Right atrium auricular region (tissue), 2 donors: ENCODE measurements at regions not wholly inside any gene's neighbourhood (a gene's known extent, or its start where the extent isn't known, plus 50 kb on each side); places are given as distances from the start of the nearest gene placed in this dataset.
A peak's percentile ranks its signal among the peaks of the same experiment; 100 is the strongest.

ENCODE experiments used
- DNase-seq: peaks from one replicate; pipeline ENCODE4 v3.0.0-alpha.2; 2019; ENCODE audit warnings: low spot score
- H3K27ac ChIP-seq, 2 donors: fragments of 200-600 bp; sonication (generic); 1 replicate in 1 of 2; 2 replicates in 1 of 2; pipeline ENCODE4 v1.5.1; 2016 to 2019
- H3K27me3 ChIP-seq, 2 donors: fragments of 200-600 bp; sonication (generic); one replicate each; pipeline versions ENCODE4 v1.5.1 to v1.6.0; 2017 to 2019
- H3K36me3 ChIP-seq: fragments of 200-600 bp; sonication (generic); one replicate; pipeline ENCODE4 v1.5.1; 2016
- H3K4me1 ChIP-seq, 2 donors: fragments of 200-600 bp; sonication (generic); one replicate each; pipeline versions ENCODE4 v1.5.1 to v1.6.0; 2017 to 2019
- H3K4me3 ChIP-seq, 2 donors: fragments of 200-600 bp; sonication (generic); 1 replicate in 1 of 2; 2 replicates in 1 of 2; pipeline ENCODE4 v1.5.1; 2017 to 2019; ENCODE audit warnings: mild to moderate bottlenecking in 1 of 2, moderate library complexity in 1 of 2
- H3K9me3 ChIP-seq, 2 donors: fragments of 200-600 bp; sonication (generic); one replicate each; pipeline ENCODE4 v1.5.1; 2019
- CTCF ChIP-seq, 2 donors: fragments of 200-600 bp; sonication (generic); IDR thresholded peaks; one replicate each; pipeline ENCODE4 v1.5.1; 2019; ENCODE audit warnings: antibody characterized with exemption in 2 of 2

- no peak for TF ChIP-seq CTCF (IDR thresholded peaks at IDR 0.05)
- H3K9me3 ChIP-seq, result no peaks in the 10 kb centered on the region
- H3K4me1 ChIP-seq, result peaks cover 0 to 17% of the 10 kb centered on the region in 2 donors
- DNase-seq, result peak; percentile 65
- no peaks in the 10 kb centered on the region for H3K36me3 ChIP-seq
- no peak overlapping the region for H3K4me3 ChIP-seq
- no peaks in the 10 kb centered on the region for H3K27me3 ChIP-seq
- peak overlapping the region; percentile 10 to 16 for H3K27ac ChIP-seq
These were observed 98.8 kb upstream of the BMPER start for GRCh38 chr7:33806298-33807154.

DNA sequence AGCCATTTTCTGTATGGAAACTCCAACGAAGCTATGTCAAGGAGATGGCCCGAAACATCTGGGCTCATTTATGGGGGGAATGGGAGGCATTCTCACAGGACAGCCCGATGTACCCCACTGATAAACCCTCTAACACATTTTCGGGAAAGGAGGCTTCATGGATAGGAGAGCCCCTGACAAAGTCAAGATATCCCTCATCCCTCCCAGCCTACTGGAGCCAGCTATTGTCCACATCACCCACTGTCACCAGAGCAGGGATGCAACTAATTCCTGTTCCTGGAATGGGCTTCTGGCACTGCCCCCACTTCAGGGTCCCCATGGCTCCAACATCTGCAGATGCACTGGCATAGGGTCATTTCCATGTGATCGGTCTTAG lies 98.2 kb upstream of the BMPER start:
- no peak for DNase-seq
- no peak overlapping the region for H3K4me3 ChIP-seq
- no peak for TF ChIP-seq CTCF (IDR thresholded peaks at IDR 0.05)
- H3K27ac ChIP-seq, result peak overlapping the region; percentile 10 to 16
- H3K27me3 ChIP-seq, result no peaks in the 10 kb centered on the region
- H3K4me1 ChIP-seq, result peaks cover 0 to 17% of the 10 kb centered on the region in 2 donors
- H3K36me3 ChIP-seq, result no peaks in the 10 kb centered on the region
- no peaks in the 10 kb centered on the region for H3K9me3 ChIP-seq

GRCh38 chr7:33807779-33808482 lies 97.4 kb upstream of the BMPER start:
- Histone ChIP-seq H3K27ac (no peak overlapping the region), H3K9me3 (no peaks in the 10 kb centered on the region), H3K36me3 (no peaks in the 10 kb centered on the region), H3K4me3 (no peak overlapping the region), H3K27me3 (no peaks in the 10 kb centered on the region), H3K4me1 (peaks cover 0 to 17% of the 10 kb centered on the region in 2 donors)
- DNase-seq, result no peak
- peak in 1 of 2 donors; percentile 12 for TF ChIP-seq CTCF (IDR thresholded peaks at IDR 0.05)

DNA sequence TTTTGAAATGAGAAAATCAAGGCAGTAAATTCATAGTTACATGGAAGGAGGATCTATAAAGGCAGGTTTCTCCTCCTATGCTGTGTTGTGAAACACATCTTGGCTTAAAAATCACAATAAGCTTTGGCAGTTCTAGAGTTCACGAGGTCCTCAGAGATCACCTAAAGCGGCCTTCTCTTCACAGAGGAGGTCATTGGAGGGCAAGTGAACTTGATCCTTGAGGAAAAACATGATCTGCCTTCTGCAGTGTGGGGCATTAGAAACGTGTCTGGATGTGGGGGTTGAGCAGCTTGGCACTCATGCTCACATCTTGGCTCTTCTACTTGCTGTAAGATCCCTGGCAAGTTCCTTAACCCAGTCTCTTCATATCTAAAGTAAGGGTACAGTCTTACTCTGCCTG lies 96.1 kb upstream of the BMPER start:
- no peaks in the 10 kb centered on the region for H3K36me3 ChIP-seq
- no peaks in the 10 kb centered on the region for H3K27me3 ChIP-seq
- no peak overlapping the region for H3K27ac ChIP-seq
- TF ChIP-seq CTCF (IDR thresholded peaks at IDR 0.05), result no peak
- peaks cover 0 to 17% of the 10 kb centered on the region in 2 donors for H3K4me1 ChIP-seq
- no peak overlapping the region for H3K4me3 ChIP-seq
- no peaks in the 10 kb centered on the region for H3K9me3 ChIP-seq
- DNase-seq, result no peak

GRCh38 chr7:33810356-33810755 lies 95.0 kb upstream of the BMPER start:
- no peaks in the 10 kb centered on the region for H3K27me3 ChIP-seq
- H3K4me3 ChIP-seq, result no peak overlapping the region
- TF ChIP-seq CTCF (IDR thresholded peaks at IDR 0.05), result no peak
- H3K4me1 ChIP-seq, result peaks cover 0 to 24% of the 10 kb centered on the region in 2 donors
- no peak overlapping the region for H3K27ac ChIP-seq
- no peak for DNase-seq
- no peaks in the 10 kb centered on the region for H3K9me3 ChIP-seq
- no peaks in the 10 kb centered on the region for H3K36me3 ChIP-seq
